IMR-90 (cell line): ENCODE measurements at regions not wholly inside any gene's neighbourhood (a gene's known extent, or its start where the extent isn't known, plus 50 kb on each side); places are given as distances from the start of the nearest gene placed in this dataset.

Experiments
- ATAC-seq: fragments of 200-7000 bp; cut with Tn5 transposase; 2 replicates; pipeline ENCODE4 v1.9.1; 2020; ENCODE audit warnings: low read depth, mild to moderate bottlenecking, moderate library complexity
- BruUV-seq: library from RNA; stranded (reverse); fragments of 400-500 nt; replicated peaks from 2 replicates; lab custom pipeline; 2021; lab: Mats Ljungman, UMichigan
- CTCF ChIA-PET: fragments of 300-600 bp; formaldehyde crosslinking; extraction: SDS; loops from one replicate; lab custom pipeline; 2021; ENCODE audit warnings: antibody characterized with exemption; lab: Yijun Ruan, JAX
- POLR2A ChIA-PET: fragments of 300-600 bp; sonication (Branson Sonifier 250); formaldehyde crosslinking; loops from one replicate; lab custom pipeline; 2022; ENCODE audit warnings: antibody characterized with exemption; ENCODE audit not compliant: unreplicated experiment; lab: Charles Lee
- DNase-seq: peaks from one replicate; pipeline ENCODE4 v3.0.0; 2013
- H2AFZ ChIP-seq: replicated peaks from 2 replicates; pipeline ENCODE3; 2013; ENCODE audit warnings: low read length, mild to moderate bottlenecking; ENCODE audit not compliant: poor library complexity
- H2AK5ac ChIP-seq: 2 replicates; pipeline ENCODE4 v1.6.1; 2013; ENCODE audit warnings: low read depth, low read length, inconsistent platforms
- H2AK9ac ChIP-seq: replicated peaks from 2 replicates; pipeline ENCODE3; 2013; ENCODE audit warnings: mild to moderate bottlenecking, low read depth, low read length, moderate library complexity; ENCODE audit not compliant: poor library complexity
- H2BK120ac ChIP-seq: 2 replicates; pipeline ENCODE4 v1.6.1; 2013; ENCODE audit warnings: low read depth, low read length, inconsistent platforms
- H2BK15ac ChIP-seq: 3 replicates; pipeline ENCODE4 v1.6.1; 2013; ENCODE audit warnings: low read depth, low read length, inconsistent platforms
- H2BK20ac ChIP-seq: 2 replicates; pipeline ENCODE4 v1.6.1; 2013; ENCODE audit warnings: low read depth, mild to moderate bottlenecking, inconsistent platforms, low read length, moderate library complexity
- H2BK5ac ChIP-seq: 2 replicates; pipeline ENCODE4 v1.6.1; 2013; ENCODE audit warnings: mild to moderate bottlenecking, low read depth, low read length, inconsistent platforms; ENCODE audit not compliant: poor library complexity, severe bottlenecking
- H3K14ac ChIP-seq: replicated peaks from 2 replicates; pipeline ENCODE4 v1.6.1; 2013; ENCODE audit warnings: low read depth, low read length, inconsistent platforms
- H3K18ac ChIP-seq: 2 replicates; pipeline ENCODE4 v1.6.1; 2013; ENCODE audit warnings: low read depth, low read length, control low read depth
- H3K23ac ChIP-seq: 2 replicates; pipeline ENCODE4 v1.6.1; 2013; ENCODE audit warnings: low read depth, low read length, inconsistent platforms
- H3K27ac ChIP-seq: 2 replicates; pipeline ENCODE4 v1.5.1; 2013; ENCODE audit warnings: mild to moderate bottlenecking, control low read depth, low read length; ENCODE audit not compliant: insufficient read depth
- H3K27me3 ChIP-seq: 2 replicates; pipeline ENCODE4 v1.6.1; 2013; ENCODE audit warnings: low read length; ENCODE audit not compliant: control insufficient read depth, insufficient read depth
- H3K36me3 ChIP-seq: 2 replicates; pipeline ENCODE4 v1.6.1; 2013; ENCODE audit warnings: low read length, mixed read lengths; ENCODE audit not compliant: control insufficient read depth, insufficient read depth
- H3K4ac ChIP-seq: 2 replicates; pipeline ENCODE4 v1.6.1; 2013; ENCODE audit warnings: low read depth, low read length, inconsistent platforms
- H3K4me1 ChIP-seq: 2 replicates; pipeline ENCODE4 v1.6.1; 2013; ENCODE audit warnings: low read length, mixed read lengths; ENCODE audit not compliant: control insufficient read depth, insufficient read depth
- H3K4me2 ChIP-seq: 2 replicates; pipeline ENCODE4 v1.6.1; 2013; ENCODE audit warnings: low read depth, mild to moderate bottlenecking, control low read depth, low read length, moderate library complexity
- H3K4me3 ChIP-seq: 2 replicates; pipeline ENCODE4 v1.5.1; 2013; ENCODE audit warnings: low read depth, mild to moderate bottlenecking, control low read depth, low read length, moderate library complexity; ENCODE audit not compliant: insufficient read depth
- H3K56ac ChIP-seq: 2 replicates; pipeline ENCODE4 v1.6.1; 2013; ENCODE audit warnings: low read length, inconsistent platforms; ENCODE audit not compliant: insufficient read depth; ENCODE audit errors: extremely low read depth
- H3K79me1 ChIP-seq, 2 experiments: 2 replicates each; pipeline ENCODE4 v1.6.1; 2013; ENCODE audit warnings: low read length in 2 of 2, inconsistent platforms in 1 of 2, low read depth in 1 of 2
- H3K9ac ChIP-seq: 2 replicates; pipeline ENCODE4 v1.6.1; 2013; ENCODE audit warnings: low read depth, low read length, control low read depth
- H3K9me1 ChIP-seq: 2 replicates; pipeline ENCODE4 v1.6.1; 2013; ENCODE audit warnings: low read length, inconsistent platforms; ENCODE audit not compliant: insufficient read depth
- H3K9me3 ChIP-seq: 2 replicates; pipeline ENCODE4 v1.6.1; 2013; ENCODE audit warnings: low read length; ENCODE audit not compliant: control insufficient read depth, insufficient read depth
- H4K20me1 ChIP-seq: 2 replicates; pipeline ENCODE4 v1.6.1; 2013; ENCODE audit warnings: low read length, inconsistent platforms; ENCODE audit not compliant: insufficient read depth
- H4K5ac ChIP-seq: 2 replicates; pipeline ENCODE4 v1.6.1; 2013; ENCODE audit warnings: mild to moderate bottlenecking, low read depth, low read length, control low read depth
- H4K8ac ChIP-seq, 2 experiments: 2 replicates each; pipeline ENCODE4 v1.6.1; 2013; ENCODE audit warnings: low read depth in 2 of 2, low read length in 2 of 2, control low read depth in 1 of 2, inconsistent platforms in 1 of 2
- H4K91ac ChIP-seq: 2 replicates; pipeline ENCODE4 v1.6.1; 2013; ENCODE audit warnings: low read depth, low read length, inconsistent platforms; ENCODE audit not compliant: insufficient read depth
- BHLHE40 ChIP-seq: fragments of 150-350 bp; IDR thresholded peaks from 2 replicates; pipeline ENCODE4 v1.6.1; 2016; ENCODE audit warnings: mild to moderate bottlenecking, low read depth, low read length
- WGBS, 2 experiments: methylation state at CpG; one replicate each; pipeline versions ENCODE4 v1.1.5 to v1.1.7; 2013; ENCODE audit warnings: missing lambda C conversion rate in 2 of 2; ENCODE audit not compliant: insufficient read length in 1 of 2; ENCODE audit errors: extremely low coverage in 2 of 2; 5-methylcytosine and 5-hydroxymethylcytosine counted together
- dilution Hi-C: fragments of 300-500 bp; cut with HindIII; formaldehyde crosslinking; loops from one replicate; pipeline ENCODE4 v1.14.3; 2018; ENCODE audit warnings: low sequenced_read_pairs; ENCODE audit not compliant: unreplicated experiment
- in situ Hi-C: fragments of 300-500 bp; cut with MboI; formaldehyde crosslinking; loops from 3 replicates; pipeline ENCODE4 v1.14.3; 2019; ENCODE audit warnings: low sequenced_read_pairs, inconsistent platforms, mixed read lengths
- intact Hi-C: fragments of 100-400 bp; cut with micrococcal nuclease; formaldehyde crosslinking; loops from 2 replicates; pipeline ENCODE4 v1.10.0; 2022

DNA sequence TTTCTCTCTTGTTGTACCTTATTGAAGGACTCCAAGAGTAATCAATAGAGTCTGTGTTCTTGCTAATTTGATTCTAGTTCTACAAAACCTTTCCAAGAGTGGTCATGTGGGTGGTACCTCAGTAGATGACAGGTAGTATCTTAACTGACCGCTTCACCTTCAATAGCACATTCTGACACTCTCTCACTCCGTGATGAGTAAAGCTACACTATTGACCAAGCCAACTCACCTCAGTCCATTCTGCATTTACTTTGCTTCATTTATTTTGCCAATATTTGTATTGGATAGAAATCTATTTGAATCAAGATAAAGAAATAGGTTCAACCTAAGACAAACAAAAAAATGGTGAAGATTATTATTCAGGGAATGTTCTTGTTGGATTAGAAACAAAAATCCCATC lies 1869.6 kb upstream of the CELF4 start:
- H3K23ac ChIP-seq, result no peak overlapping the region
- no peak overlapping the region for H4K91ac ChIP-seq
- H3K27me3 ChIP-seq, result no peaks in the 10 kb centered on the region
- H2BK120ac ChIP-seq, result no peak overlapping the region
- H3K9ac ChIP-seq, result no peak overlapping the region
- CTCF ChIA-PET, result interaction anchor here (0.7 kb wide), 1 partner anchor 9 kb away, joined by 3 read pairs; no protein-coding TSS in a partner anchor
- ATAC-seq, result no peak
- H2BK5ac ChIP-seq, result no peak overlapping the region
- no peak overlapping the region for H4K5ac ChIP-seq
- no peak overlapping the region for H3K14ac ChIP-seq
- no peak overlapping the region for H2BK20ac ChIP-seq
- in situ Hi-C loops (no loop called here), intact Hi-C loops (no loop called here), dilution Hi-C loops (no loop called here)
- no peak overlapping the region for H3K56ac ChIP-seq
- H2BK15ac ChIP-seq, result no peak overlapping the region
- H2AK5ac ChIP-seq, result no peak overlapping the region
- H3K9me3 ChIP-seq, result no peaks in the 10 kb centered on the region
- POLR2A ChIA-PET, result no interaction called here
- H3K4me2 ChIP-seq, result no peak overlapping the region
- no peaks in the 10 kb centered on the region for H3K4me1 ChIP-seq
- H3K27ac ChIP-seq, result no peak overlapping the region
- no peak overlapping the region for H3K4ac ChIP-seq
- no peak overlapping the region for H3K4me3 ChIP-seq
- DNase-seq, result no peak
- no peak overlapping the region for H2AFZ ChIP-seq
- H2AK9ac ChIP-seq, result no peak overlapping the region
- no peak for TF ChIP-seq BHLHE40
- H4K8ac ChIP-seq, result no peak overlapping the region
- H3K18ac ChIP-seq, result no peak overlapping the region
- no CpG with 5 or more reads among the region's 2 CpGs for WGBS, 2 experiments
- no peaks in the 10 kb centered on the region for H4K20me1 ChIP-seq
- no peaks in the 10 kb centered on the region for H3K79me1 ChIP-seq
- no TSS peak for BruUV-seq
- no peaks in the 10 kb centered on the region for H3K9me1 ChIP-seq
- no peaks in the 10 kb centered on the region for H3K36me3 ChIP-seq
